Nephron progenitor cell (in vitro differentiated cells): ENCODE measurements at regions not wholly inside any gene's neighbourhood (a gene's known extent, or its start where the extent isn't known, plus 50 kb on each side); places are given as distances from the start of the nearest gene placed in this dataset.

Experiments
- DNase-seq: peaks from one replicate; pipeline ENCODE4 v3.0.0; 2021
- H3K27ac Mint-ChIP-seq: 2 replicates; pipeline ENCODE4 v1.8.0; 2021; ENCODE audit warnings: mild to moderate bottlenecking, moderate library complexity, mixed read lengths
- H3K27me3 Mint-ChIP-seq: 2 replicates; pipeline ENCODE4 v1.8.0; 2021; ENCODE audit warnings: mild to moderate bottlenecking, low read depth, mixed read lengths; ENCODE audit not compliant: poor library complexity
- H3K36me3 Mint-ChIP-seq: 2 replicates; pipeline ENCODE4 v1.8.0; 2021; ENCODE audit warnings: low read depth, mixed read lengths
- H3K4me1 Mint-ChIP-seq: 2 replicates; pipeline ENCODE4 v1.8.0; 2021; ENCODE audit warnings: mixed read lengths
- H3K4me3 Mint-ChIP-seq: 2 replicates; pipeline ENCODE4 v1.8.0; 2021; ENCODE audit warnings: mild to moderate bottlenecking, moderate library complexity, mixed read lengths
- H3K9me3 Mint-ChIP-seq: 2 replicates; pipeline ENCODE4 v1.8.0; 2021; ENCODE audit warnings: mild to moderate bottlenecking, moderate library complexity, mixed read lengths
- TF ChIP-seq, protein P1 (sequence below): fragments of 200-600 bp; sonication (generic); IDR thresholded peaks from 2 replicates; pipeline ENCODE4 v1.5.0; 2021; ENCODE audit warnings: antibody characterized with exemption

DNA sequence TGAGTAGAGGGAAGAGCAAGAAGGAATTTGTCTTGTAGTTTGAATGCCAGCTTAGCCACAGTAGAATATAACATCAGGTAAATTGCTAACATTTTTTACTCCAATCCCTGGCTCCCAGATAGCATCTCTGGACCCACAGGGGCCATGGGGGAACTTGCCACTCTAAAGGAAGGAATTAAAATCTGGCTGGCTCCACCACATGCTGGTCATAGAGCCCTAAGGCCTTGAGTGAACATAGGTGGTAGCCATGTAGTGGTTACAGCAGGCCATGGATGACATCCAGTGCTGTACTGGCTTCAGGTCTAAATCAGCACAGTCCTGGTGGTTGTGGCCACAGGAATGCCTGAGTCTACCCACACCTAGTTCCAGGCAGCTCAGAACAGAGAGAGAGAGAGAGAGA is 109.9 kb upstream of the RGMB start:
- TF ChIP-seq, protein P1, sequence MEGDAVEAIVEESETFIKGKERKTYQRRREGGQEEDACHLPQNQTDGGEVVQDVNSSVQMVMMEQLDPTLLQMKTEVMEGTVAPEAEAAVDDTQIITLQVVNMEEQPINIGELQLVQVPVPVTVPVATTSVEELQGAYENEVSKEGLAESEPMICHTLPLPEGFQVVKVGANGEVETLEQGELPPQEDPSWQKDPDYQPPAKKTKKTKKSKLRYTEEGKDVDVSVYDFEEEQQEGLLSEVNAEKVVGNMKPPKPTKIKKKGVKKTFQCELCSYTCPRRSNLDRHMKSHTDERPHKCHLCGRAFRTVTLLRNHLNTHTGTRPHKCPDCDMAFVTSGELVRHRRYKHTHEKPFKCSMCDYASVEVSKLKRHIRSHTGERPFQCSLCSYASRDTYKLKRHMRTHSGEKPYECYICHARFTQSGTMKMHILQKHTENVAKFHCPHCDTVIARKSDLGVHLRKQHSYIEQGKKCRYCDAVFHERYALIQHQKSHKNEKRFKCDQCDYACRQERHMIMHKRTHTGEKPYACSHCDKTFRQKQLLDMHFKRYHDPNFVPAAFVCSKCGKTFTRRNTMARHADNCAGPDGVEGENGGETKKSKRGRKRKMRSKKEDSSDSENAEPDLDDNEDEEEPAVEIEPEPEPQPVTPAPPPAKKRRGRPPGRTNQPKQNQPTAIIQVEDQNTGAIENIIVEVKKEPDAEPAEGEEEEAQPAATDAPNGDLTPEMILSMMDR, result no peak
- no peaks in the 10 kb centered on the region for H3K36me3 Mint-ChIP-seq
- H3K4me3 Mint-ChIP-seq, result no peak overlapping the region
- no peak for DNase-seq
- peaks cover 3% of the 10 kb centered on the region for H3K27me3 Mint-ChIP-seq
- no peaks in the 10 kb centered on the region for H3K4me1 Mint-ChIP-seq
- no peak overlapping the region for H3K27ac Mint-ChIP-seq
- peaks cover 18% of the 10 kb centered on the region for H3K9me3 Mint-ChIP-seq

DNA sequence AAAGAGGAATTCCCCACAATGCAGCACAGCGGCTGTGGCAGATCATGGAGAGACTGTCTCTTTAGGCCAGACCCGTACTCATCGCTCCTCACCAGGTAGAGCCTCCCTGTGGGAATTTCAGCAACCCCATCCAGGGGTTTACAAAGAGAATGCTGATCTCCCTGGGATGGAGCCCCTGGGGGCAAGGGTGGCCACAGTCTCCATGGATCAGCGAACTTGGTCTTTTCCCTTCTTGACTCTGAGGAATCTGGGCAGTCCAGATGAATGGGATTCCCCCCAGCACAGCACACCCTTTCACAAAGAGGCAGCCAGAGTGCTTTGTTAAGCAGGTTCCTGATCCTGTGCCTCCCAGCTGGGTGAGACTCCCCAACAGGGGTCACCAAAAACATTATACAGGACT is 108.7 kb upstream of the RGMB start:
- Mint-ChIP-seq H3K27me3 (peaks cover 3% of the 10 kb centered on the region), H3K4me3 (no peak overlapping the region), H3K9me3 (peaks cover 18% of the 10 kb centered on the region), H3K27ac (no peak overlapping the region), H3K36me3 (no peaks in the 10 kb centered on the region), H3K4me1 (no peaks in the 10 kb centered on the region)
- TF ChIP-seq, protein P1, result no peak
- DNase-seq, result no peak

DNA sequence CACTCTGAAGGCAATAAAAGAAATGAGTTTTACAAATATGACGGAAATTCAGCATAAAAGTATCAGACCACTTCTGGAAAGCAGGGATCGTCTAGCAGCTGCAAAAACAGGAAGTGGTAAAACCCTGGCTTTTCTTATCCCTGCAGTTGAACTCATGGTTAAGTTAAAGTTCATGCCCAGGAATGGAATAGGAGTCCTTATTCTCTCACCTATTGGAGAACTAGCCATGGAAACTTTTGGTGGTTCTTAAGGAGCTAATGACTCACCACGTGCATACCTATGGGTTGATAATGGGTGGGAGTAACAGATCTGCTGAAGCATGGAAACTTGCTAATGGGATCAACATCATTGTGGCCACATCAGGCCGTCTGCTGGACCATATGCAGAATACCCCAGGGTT is 93.5 kb upstream of the RGMB start:
- Mint-ChIP-seq H3K9me3 (peaks cover 7% of the 10 kb centered on the region), H3K27me3 (peaks cover 4% of the 10 kb centered on the region), H3K4me3 (no peak overlapping the region), H3K27ac (no peak overlapping the region), H3K36me3 (no peaks in the 10 kb centered on the region), H3K4me1 (peaks cover 3% of the 10 kb centered on the region)
- DNase-seq, result no peak
- TF ChIP-seq, protein P1, result no peak

DNA sequence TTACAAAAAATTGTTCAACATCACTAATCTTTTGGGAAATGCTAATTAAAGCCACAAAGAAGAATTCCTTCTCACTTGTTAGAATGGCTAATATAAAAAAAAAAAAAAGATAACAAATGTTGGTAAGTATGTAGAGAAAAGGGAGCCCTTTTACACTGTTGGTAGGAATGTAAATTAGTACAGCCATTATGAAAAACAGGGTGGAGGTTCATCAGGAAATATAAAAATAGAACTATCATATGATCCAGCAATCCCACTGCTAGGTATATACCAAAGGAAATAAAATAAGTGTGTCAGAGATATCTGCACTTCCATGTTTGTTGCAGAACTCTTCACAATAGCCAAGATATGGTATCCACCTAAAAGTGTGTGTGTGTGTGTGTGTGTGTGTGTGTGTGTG is 83.5 kb upstream of the RGMB start:
- no peak overlapping the region for H3K27ac Mint-ChIP-seq
- no peaks in the 10 kb centered on the region for H3K36me3 Mint-ChIP-seq
- TF ChIP-seq, protein P1, result no peak
- no peak for DNase-seq
- no peaks in the 10 kb centered on the region for H3K4me1 Mint-ChIP-seq
- peaks cover 6% of the 10 kb centered on the region for H3K27me3 Mint-ChIP-seq
- H3K4me3 Mint-ChIP-seq, result no peak overlapping the region
- peaks cover 49% of the 10 kb centered on the region for H3K9me3 Mint-ChIP-seq

DNA sequence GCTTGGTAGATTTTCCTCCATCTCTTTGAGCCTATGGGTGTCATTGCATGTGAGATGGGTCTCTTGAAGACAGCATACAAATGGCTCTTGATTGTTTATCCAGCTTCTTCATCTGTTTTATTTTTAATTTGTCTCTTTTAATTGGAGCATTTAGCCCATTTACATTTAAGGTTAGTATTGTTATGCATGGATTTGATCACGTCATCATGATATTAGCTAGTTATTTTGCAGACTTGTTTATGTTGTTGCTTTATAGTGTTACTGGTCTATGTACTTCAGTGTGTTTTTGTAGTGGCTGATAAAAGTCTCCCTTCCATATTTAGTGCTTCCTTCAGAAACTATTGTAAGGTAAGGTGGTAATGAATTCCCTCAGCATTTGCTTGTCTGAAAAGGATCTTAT is 78.6 kb upstream of the RGMB start:
- no peak for DNase-seq
- H3K9me3 Mint-ChIP-seq, result peaks cover 46% of the 10 kb centered on the region
- no peaks in the 10 kb centered on the region for H3K36me3 Mint-ChIP-seq

DNA sequence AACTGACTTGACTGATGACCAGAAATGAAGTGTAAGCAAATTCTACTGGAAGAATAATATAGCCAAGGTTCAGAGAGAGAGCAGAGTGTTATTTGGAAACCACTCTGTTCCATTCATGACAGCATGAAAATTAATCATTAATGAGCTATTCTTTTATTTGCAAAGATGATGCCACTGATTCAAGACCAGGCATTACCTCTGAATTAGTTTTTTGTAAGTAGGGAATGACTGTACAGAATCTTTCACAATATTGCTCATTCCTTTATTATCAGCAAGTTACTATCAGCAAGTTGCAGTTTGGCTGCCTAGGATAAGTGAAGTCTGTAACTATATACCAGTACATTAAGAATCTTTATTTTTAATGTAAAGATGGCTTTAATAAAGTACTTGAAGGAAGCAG is 75.1 kb upstream of the RGMB start:
- Mint-ChIP-seq H3K27ac (no peak overlapping the region), H3K4me1 (no peaks in the 10 kb centered on the region), H3K9me3 (peaks cover 46% of the 10 kb centered on the region), H3K27me3 (peaks cover under 1% of the 10 kb centered on the region), H3K36me3 (no peaks in the 10 kb centered on the region), H3K4me3 (no peak overlapping the region)
- TF ChIP-seq, protein P1, result no peak
- no peak for DNase-seq

More for the DNA sequence above, 78.6 kb upstream of the RGMB start:
- Mint-ChIP-seq H3K4me3 (no peak overlapping the region), H3K27me3 (peaks cover 6% of the 10 kb centered on the region), H3K27ac (no peak overlapping the region), H3K4me1 (no peaks in the 10 kb centered on the region)
- TF ChIP-seq, protein P1, result no peak
